Astrocyte of the spinal cord (primary cell): ENCODE measurements at regions not wholly inside any gene's neighbourhood (a gene's known extent, or its start where the extent isn't known, plus 50 kb on each side); places are given as distances from the start of the nearest gene placed in this dataset.

ENCODE experiments used
- DNase-seq: peaks from one replicate; pipeline ENCODE4 v3.0.0; 2011; ENCODE audit warnings: low read depth, low spot score
- H3K4me3 ChIP-seq: 2 replicates; pipeline ENCODE4 v1.5.1; 2011; ENCODE audit warnings: low read depth, mild to moderate bottlenecking, low read length, moderate library complexity
- in situ Hi-C: cut with HindIII; loops from 2 replicates; pipeline ENCODE4 v1.10.0; 2017; ENCODE audit warnings: low sequenced_read_pairs
- TF ChIP-seq, protein P1 (sequence below): IDR thresholded peaks from 2 replicates; pipeline ENCODE4 v1.5.1; 2012; ENCODE audit warnings: low read depth, mild to moderate bottlenecking, low read length, inconsistent platforms

DNA sequence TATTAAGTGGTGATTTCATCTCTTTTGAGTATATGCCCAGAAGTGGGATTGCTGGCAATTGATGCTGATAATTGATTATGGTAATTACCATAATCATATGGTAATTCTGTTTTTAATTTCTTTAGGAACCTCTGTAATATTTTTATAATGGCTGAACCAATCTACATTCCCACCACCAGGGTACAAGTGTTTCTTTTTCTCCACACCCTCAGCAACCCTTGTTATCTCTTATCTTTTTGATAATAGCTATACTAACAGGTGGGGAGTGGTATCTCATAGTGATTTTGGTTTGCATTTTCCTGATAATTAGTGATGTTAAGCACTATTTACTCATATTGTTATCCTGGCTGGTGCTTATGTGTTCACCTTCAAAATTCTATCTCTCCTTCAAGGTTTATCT lies 212.6 kb downstream of the FMR1NB start:
- in situ Hi-C loops = no loop called here
- TF ChIP-seq, protein P1, sequence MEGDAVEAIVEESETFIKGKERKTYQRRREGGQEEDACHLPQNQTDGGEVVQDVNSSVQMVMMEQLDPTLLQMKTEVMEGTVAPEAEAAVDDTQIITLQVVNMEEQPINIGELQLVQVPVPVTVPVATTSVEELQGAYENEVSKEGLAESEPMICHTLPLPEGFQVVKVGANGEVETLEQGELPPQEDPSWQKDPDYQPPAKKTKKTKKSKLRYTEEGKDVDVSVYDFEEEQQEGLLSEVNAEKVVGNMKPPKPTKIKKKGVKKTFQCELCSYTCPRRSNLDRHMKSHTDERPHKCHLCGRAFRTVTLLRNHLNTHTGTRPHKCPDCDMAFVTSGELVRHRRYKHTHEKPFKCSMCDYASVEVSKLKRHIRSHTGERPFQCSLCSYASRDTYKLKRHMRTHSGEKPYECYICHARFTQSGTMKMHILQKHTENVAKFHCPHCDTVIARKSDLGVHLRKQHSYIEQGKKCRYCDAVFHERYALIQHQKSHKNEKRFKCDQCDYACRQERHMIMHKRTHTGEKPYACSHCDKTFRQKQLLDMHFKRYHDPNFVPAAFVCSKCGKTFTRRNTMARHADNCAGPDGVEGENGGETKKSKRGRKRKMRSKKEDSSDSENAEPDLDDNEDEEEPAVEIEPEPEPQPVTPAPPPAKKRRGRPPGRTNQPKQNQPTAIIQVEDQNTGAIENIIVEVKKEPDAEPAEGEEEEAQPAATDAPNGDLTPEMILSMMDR = no peak
- DNase-seq = no peak
- no peak overlapping the region for H3K4me3 ChIP-seq

DNA sequence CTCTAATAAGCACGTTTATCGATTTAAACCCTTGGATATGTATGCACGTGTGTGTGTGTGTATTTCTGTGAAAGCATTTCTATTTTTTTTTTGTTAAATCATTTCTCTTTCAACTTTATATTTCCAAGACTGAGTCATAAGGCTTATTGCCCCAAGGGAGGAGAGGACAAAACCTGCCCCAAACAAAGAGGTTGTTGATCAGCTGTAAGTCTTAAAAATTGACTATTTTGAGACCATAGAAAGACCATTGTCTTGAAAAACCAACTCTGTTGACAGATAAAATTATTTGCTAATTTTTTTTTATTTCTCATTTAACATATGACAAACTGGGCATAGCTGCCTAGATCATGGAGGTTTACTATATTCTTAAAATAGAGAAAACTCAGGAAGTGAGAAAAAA lies 222.4 kb downstream of the FMR1NB start:
- no peak overlapping the region for H3K4me3 ChIP-seq
- TF ChIP-seq, protein P1 = no peak
- no peak for DNase-seq
- in situ Hi-C loops = no loop called here

DNA sequence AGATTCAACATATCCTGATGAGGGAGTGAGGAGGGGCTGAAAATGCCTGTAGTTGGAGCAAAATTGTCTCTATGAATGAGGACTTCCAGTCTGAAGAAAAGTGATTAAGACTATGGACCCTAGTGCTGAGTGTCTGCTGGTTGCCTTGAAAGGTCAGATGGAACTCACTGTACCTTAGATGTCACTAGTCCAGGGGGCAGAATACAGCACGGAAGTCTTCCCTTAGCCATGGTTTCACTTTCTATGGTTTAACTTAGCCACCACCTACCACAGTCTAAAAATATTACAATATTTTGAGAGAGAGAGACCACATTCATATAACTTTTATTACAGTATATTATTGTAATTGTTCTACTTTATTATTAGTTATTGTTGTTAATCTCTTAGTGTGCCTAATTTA lies 223.1 kb downstream of the FMR1NB start:
- in situ Hi-C loops = no loop called here
- TF ChIP-seq, protein P1 = no peak
- DNase-seq = no peak
- no peak overlapping the region for H3K4me3 ChIP-seq

DNA sequence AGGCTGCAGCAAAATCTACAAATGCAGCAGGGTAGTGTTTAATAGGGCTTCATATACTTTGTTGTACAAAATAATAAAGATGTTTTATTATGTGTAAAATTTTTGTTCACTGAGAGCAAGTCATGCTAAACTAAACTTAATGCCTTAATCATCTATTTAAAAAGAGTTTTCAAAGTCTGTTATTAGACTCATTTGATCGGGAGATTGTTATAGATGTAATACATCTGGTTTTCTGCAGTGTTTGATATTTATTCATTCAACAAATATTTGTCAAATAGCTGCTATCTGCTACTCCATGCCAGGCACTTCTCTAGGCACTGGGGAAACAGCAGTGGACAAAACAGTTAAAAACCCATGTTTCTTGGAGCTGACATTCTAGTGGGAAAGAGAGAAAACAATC lies 233.6 kb downstream of the FMR1NB start:
- no peak for DNase-seq
- H3K4me3 ChIP-seq = no peak overlapping the region
- in situ Hi-C loops = no loop called here
- TF ChIP-seq, protein P1 = no peak

DNA sequence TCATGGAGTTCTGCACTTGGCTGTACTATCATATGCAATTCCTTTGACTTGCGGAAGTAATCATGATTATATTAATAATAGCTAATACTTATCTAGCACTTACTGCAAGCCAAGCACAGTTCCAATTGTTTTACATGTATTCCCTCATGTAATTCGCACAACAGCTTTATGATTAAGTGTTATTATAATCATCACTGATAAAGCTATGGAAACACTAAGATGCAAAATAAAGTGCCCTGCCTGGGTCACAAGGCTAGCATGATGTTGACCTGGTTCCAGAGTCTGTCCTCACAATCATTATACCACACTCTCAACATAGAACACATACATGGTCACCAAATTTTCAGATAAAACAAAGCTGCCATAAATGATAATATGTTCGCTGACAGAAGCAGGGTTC lies 234.6 kb downstream of the FMR1NB start:
- DNase-seq = no peak
- in situ Hi-C loops = no loop called here
- TF ChIP-seq, protein P1 = no peak
- no peak overlapping the region for H3K4me3 ChIP-seq

DNA sequence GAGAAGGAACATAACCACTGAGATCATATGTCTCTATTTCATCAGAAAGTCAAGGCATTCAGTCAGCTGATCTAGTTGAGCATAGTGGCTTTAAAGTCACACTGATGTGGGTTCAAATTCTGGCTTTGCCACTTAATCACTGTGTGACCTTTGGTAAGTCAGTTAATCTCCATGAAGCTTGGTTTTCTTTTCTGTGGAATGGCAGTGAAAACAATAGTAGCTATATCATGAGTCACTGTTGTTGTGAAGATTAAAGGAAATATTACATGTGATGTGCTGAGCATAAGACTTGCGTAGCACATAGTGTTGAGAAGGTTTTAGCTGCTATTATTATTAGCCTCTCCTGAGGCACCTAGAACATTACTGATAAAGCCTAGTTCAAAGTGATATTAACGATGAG lies 242.2 kb downstream of the FMR1NB start:
- TF ChIP-seq, protein P1 = no peak
- H3K4me3 ChIP-seq = no peak overlapping the region
- in situ Hi-C loops = no loop called here
- DNase-seq = no peak

DNA sequence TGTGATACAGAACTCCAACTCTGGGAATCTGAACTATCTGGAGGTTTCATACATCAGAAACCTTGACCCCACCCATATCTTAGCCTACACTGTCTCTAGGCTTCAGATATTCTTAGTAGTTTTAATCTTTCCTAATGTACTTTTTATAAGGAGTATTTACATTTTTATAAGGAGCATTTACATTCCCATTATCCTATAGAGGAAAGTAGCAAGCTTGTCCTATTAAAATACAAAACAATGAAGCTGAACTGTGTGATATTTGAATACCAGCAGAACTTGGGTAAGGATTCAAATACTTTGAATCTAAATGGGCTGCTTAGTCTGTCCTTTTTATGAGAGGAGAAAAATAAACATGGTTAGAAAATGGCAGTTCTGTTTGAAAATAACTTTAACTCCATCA lies 247.4 kb downstream of the FMR1NB start:
- in situ Hi-C loops = no loop called here
- TF ChIP-seq, protein P1 = no peak
- DNase-seq = no peak
- H3K4me3 ChIP-seq = no peak overlapping the region
